ENCODE measurements at regions not wholly inside any gene's neighbourhood (a gene's known extent, or its start where the extent isn't known, plus 50 kb on each side); places are given as distances from the start of the nearest gene placed in this dataset.

GRCh38 chr12:34348836-34349672 is 326.8 kb downstream of the ALG10 start:
- DNase-seq = no peak

- DNase-seq = no peak
Observed at GRCh38 chr12:34349673-34349961, 327.3 kb downstream of the ALG10 start.

GRCh38 chr12:34350092-34351041 is 328.1 kb downstream of the ALG10 start:
- no peak for DNase-seq

GRCh38 chr12:34352098-34352497 is 329.8 kb downstream of the ALG10 start:
- DNase-seq = no peak

- no peak for DNase-seq
Observed at GRCh38 chr12:34354239-34355200, 332.2 kb downstream of the ALG10 start.

- DNase-seq = no peak
Observed at GRCh38 chr12:34356233-34356987, 334.1 kb downstream of the ALG10 start.

GRCh38 chr12:34357791-34358190 is 335.5 kb downstream of the ALG10 start:
- no peak for DNase-seq

GRCh38 chr12:34358198-34358597 is 335.9 kb downstream of the ALG10 start:
- DNase-seq = no peak

- DNase-seq = no peak
Observed at GRCh38 chr12:34361721-34362316, 339.5 kb downstream of the ALG10 start.

- no peak for DNase-seq
Observed at GRCh38 chr12:34363050-34363673, 340.9 kb downstream of the ALG10 start.

- DNase-seq = no peak
Observed at GRCh38 chr12:34368079-34368478, 345.8 kb downstream of the ALG10 start.

GRCh38 chr12:34371050-34371449 is 348.8 kb downstream of the ALG10 start:
- DNase-seq = no peak

- no peak for DNase-seq
Observed at GRCh38 chr12:34372003-34372402, 349.7 kb downstream of the ALG10 start.

- DNase-seq = no peak
Observed at GRCh38 chr12:34373926-34374325, 351.6 kb downstream of the ALG10 start.

GRCh38 chr12:34376133-34376799 is 354.0 kb downstream of the ALG10 start:
- DNase-seq = no peak

- DNase-seq = no peak
Observed at GRCh38 chr12:34377243-34378035, 355.1 kb downstream of the ALG10 start.

- no peak for DNase-seq
Observed at GRCh38 chr12:34379142-34379541, 356.8 kb downstream of the ALG10 start.

- DNase-seq = no peak
Observed at GRCh38 chr12:34384693-34385092, 362.4 kb downstream of the ALG10 start.

GRCh38 chr12:34386016-34386415 is 363.7 kb downstream of the ALG10 start:
- no peak for DNase-seq

Data from Kasumi-1 (cell line).